ENCODE measurements at regions not wholly inside any gene's neighbourhood (a gene's known extent, or its start where the extent isn't known, plus 50 kb on each side); places are given as distances from the start of the nearest gene placed in this dataset.

GRCh38 chr18:64678048-64678447 lies 529.2 kb upstream of the LINC00305 start:
- TF ChIP-seq CTCF (IDR thresholded peaks at IDR 0.05; ENCODE audit: low read depth, low read length, poor library complexity, severe bottlenecking), result no peak
- no peak for TF ChIP-seq EZH2phosphoT487 (IDR thresholded peaks at IDR 0.05; ENCODE audit: borderline replicate concordance, low read length)
